B cell (primary cell): ENCODE measurements at regions not wholly inside any gene's neighbourhood (a gene's known extent, or its start where the extent isn't known, plus 50 kb on each side); places are given as distances from the start of the nearest gene placed in this dataset.

Source experiments
- ATAC-seq: fragments of 200-7000 bp; cut with Tn5 transposase; one replicate; pipeline ENCODE4 v1.10.0; 2021; ENCODE audit warnings: low read depth, mild to moderate bottlenecking, moderate number of reproducible peaks, moderate library complexity
- CTCF ChIA-PET: fragments of 350-600 bp; sonication (Branson Sonifier 250); formaldehyde crosslinking; loops from one replicate; lab custom pipeline; 2021; ENCODE audit warnings: antibody characterized with exemption, inconsistent platforms; lab: Charles Lee
- POLR2A ChIA-PET: fragments of 350-600 bp; sonication (Branson Sonifier 250); formaldehyde crosslinking; loops from one replicate; lab custom pipeline; 2021; ENCODE audit warnings: antibody characterized with exemption; lab: Charles Lee
- DNase-seq: peaks from one replicate; pipeline ENCODE4 v3.0.0; 2013
- H2AFZ ChIP-seq: 2 replicates; pipeline ENCODE4 v1.6.1; 2012; ENCODE audit warnings: mild to moderate bottlenecking, low read depth, low read length; ENCODE audit not compliant: insufficient read depth, poor library complexity, severe bottlenecking
- H3K27ac ChIP-seq, 2 donors: 1 replicate in 1 of 2; 2 replicates in 1 of 2; pipeline ENCODE4 v1.5.1; 2012 to 2013; ENCODE audit warnings: low read length in 2 of 2, mild to moderate bottlenecking in 2 of 2, moderate library complexity in 1 of 2
- H3K27me3 ChIP-seq, 4 experiments: fragments of 200-600 bp in 1 of 4; sonication (generic) in 1 of 4; replicated peaks in 1 of 4; 1 replicate in 2 of 4; 2 replicates in 2 of 4; pipeline versions ENCODE4 v1.6.1 to v1.7.0; 2013 to 2016; ENCODE audit warnings: low read length in 3 of 4, mild to moderate bottlenecking in 2 of 4, mixed read lengths in 1 of 4, moderate library complexity in 1 of 4; ENCODE audit not compliant: insufficient read depth in 4 of 4, control insufficient read depth in 3 of 4; ENCODE audit errors: control extremely low read depth in 1 of 4
- H3K36me3 ChIP-seq, 2 experiments: replicated peaks in 1 of 2; 1 replicate in 1 of 2; 2 replicates in 1 of 2; pipeline versions ENCODE4 v1.6.1 to v1.7.1; 2013; ENCODE audit warnings: low read length in 1 of 2; ENCODE audit not compliant: insufficient read depth in 2 of 2, control insufficient read depth in 1 of 2; ENCODE audit errors: control extremely low read depth in 1 of 2, extremely low read depth in 1 of 2
- H3K4me1 ChIP-seq, 2 donors: fragments of 200-600 bp in 1 of 2; sonication (generic) in 1 of 2; 1 replicate in 1 of 2; 2 replicates in 1 of 2; pipeline versions ENCODE4 v1.5.1 to v1.6.1; 2013 to 2017; ENCODE audit warnings: low read length in 2 of 2; ENCODE audit not compliant: control insufficient read depth in 2 of 2, insufficient read depth in 2 of 2
- H3K4me2 ChIP-seq: replicated peaks from 2 replicates; pipeline ENCODE3; 2012; ENCODE audit warnings: mild to moderate bottlenecking, low read depth, low read length; ENCODE audit not compliant: poor library complexity, severe bottlenecking
- H3K4me3 ChIP-seq, 5 experiments: fragments of 200-600 bp in 1 of 5; sonication (generic) in 1 of 5; 1 replicate in 3 of 5; 2 replicates in 2 of 5; pipeline versions ENCODE4 v1.5.1 to v1.7.0; 2011 to 2016; ENCODE audit warnings: low read length in 4 of 5, mild to moderate bottlenecking in 4 of 5, low read depth in 2 of 5, control low read depth in 1 of 5, moderate library complexity in 1 of 5; ENCODE audit not compliant: insufficient read depth in 1 of 5; ENCODE audit errors: control extremely low read depth in 1 of 5, extremely low read depth in 1 of 5
- H3K79me2 ChIP-seq: fragments of 200-600 bp; sonication (generic); one replicate; pipeline ENCODE4 v1.6.0; 2016; ENCODE audit warnings: low read length; ENCODE audit not compliant: control insufficient read depth, insufficient read depth
- H3K9ac ChIP-seq: fragments of 200-600 bp; sonication (generic); 2 replicates; pipeline ENCODE4 v1.6.1; 2017; ENCODE audit warnings: mild to moderate bottlenecking, low read length, moderate library complexity
- H3K9me3 ChIP-seq, 3 donors: one replicate each; pipeline versions ENCODE4 v1.6.1 to v1.7.1; 2013; ENCODE audit warnings: low read length in 2 of 3; ENCODE audit not compliant: control insufficient read depth in 2 of 3, insufficient read depth in 1 of 3; ENCODE audit errors: control extremely low read depth in 1 of 3
- H4K20me1 ChIP-seq: 2 replicates; pipeline ENCODE4 v1.6.0; 2012; ENCODE audit warnings: mild to moderate bottlenecking, low read length; ENCODE audit not compliant: insufficient read depth, control insufficient read depth, poor library complexity, severe bottlenecking
- H3K27ac Mint-ChIP-seq: one replicate; pipeline ENCODE4 v1.8.0; 2021; ENCODE audit warnings: mixed read lengths
- H3K27me3 Mint-ChIP-seq: one replicate; pipeline ENCODE4 v1.8.0; 2021; ENCODE audit warnings: mixed read lengths
- H3K4me1 Mint-ChIP-seq: one replicate; pipeline ENCODE4 v1.8.0; 2021; ENCODE audit warnings: mixed read lengths
- H3K4me3 Mint-ChIP-seq: one replicate; pipeline ENCODE4 v1.8.0; 2021; ENCODE audit warnings: mixed read lengths
- H3K9me3 Mint-ChIP-seq: one replicate; pipeline ENCODE4 v1.8.0; 2022; ENCODE audit warnings: mixed read lengths; ENCODE audit not compliant: insufficient read depth
- CTCF ChIP-seq: fragments of 200-600 bp; IDR thresholded peaks from one replicate; pipeline ENCODE4 v1.8.0; 2022; ENCODE audit warnings: antibody characterized with exemption, mild to moderate bottlenecking
- EZH2 ChIP-seq: IDR thresholded peaks from 2 replicates; pipeline ENCODE4 v1.6.1; 2012; ENCODE audit warnings: borderline replicate concordance, low read depth, mild to moderate bottlenecking, moderate library complexity, low read length; ENCODE audit not compliant: insufficient read depth, poor library complexity, severe bottlenecking
- WGBS: methylation state at CpG from one replicate; pipeline ENCODE4 v1.1.5; 2013; ENCODE audit warnings: missing lambda C conversion rate; ENCODE audit not compliant: insufficient coverage; 5-methylcytosine and 5-hydroxymethylcytosine counted together
- intact Hi-C: fragments of 100-400 bp; cut with micrococcal nuclease; formaldehyde crosslinking; loops from one replicate; pipeline ENCODE4 v1.10.0; 2022

GRCh38 chr2:184338771-184339170, 259.6 kb upstream of the ZNF804A start:
- Mint-ChIP-seq H3K4me3 (no peak overlapping the region), H3K9me3 (peaks cover 2% of the 10 kb centered on the region), H3K4me1 (no peaks in the 10 kb centered on the region)

GRCh38 chr2:184339966-184340365, 258.4 kb upstream of the ZNF804A start:
- CTCF ChIA-PET = no interaction called here
- Histone ChIP-seq H3K4me2 (no peak overlapping the region), H3K9ac (no peak overlapping the region), H3K4me1 (no peaks in the 10 kb centered on the region), H2AFZ (no peak overlapping the region), H4K20me1 (no peaks in the 10 kb centered on the region), H3K9me3 (no peaks in the 10 kb centered on the region), H3K4me3 (no peak overlapping the region), H3K36me3 (no peaks in the 10 kb centered on the region), H3K27me3 (no peaks in the 10 kb centered on the region), H3K79me2 (no peaks in the 10 kb centered on the region), H3K27ac (no peak overlapping the region)
- H3K4me3 Mint-ChIP-seq = no peak overlapping the region
- ATAC-seq (no peak), DNase-seq (no peak)
- no peaks in the 10 kb centered on the region for H3K27me3 Mint-ChIP-seq
- peaks cover 2% of the 10 kb centered on the region for H3K9me3 Mint-ChIP-seq
- TF ChIP-seq CTCF (no peak), EZH2 (no peak)
- POLR2A ChIA-PET = no interaction called here
- H3K4me1 Mint-ChIP-seq = no peaks in the 10 kb centered on the region
- H3K27ac Mint-ChIP-seq = no peak overlapping the region
- intact Hi-C loops = no loop called here
- WGBS = no CpG with 5 or more reads among the region's 1 CpG

More at GRCh38 chr2:184338771-184339170, 259.6 kb upstream of the ZNF804A start:
- no peak for ATAC-seq
- no peak for DNase-seq
- intact Hi-C loops = no loop called here
- H4K20me1 ChIP-seq = no peaks in the 10 kb centered on the region
- Mint-ChIP-seq H3K27ac (no peak overlapping the region), H3K27me3 (no peaks in the 10 kb centered on the region)
- no peaks in the 10 kb centered on the region for H3K36me3 ChIP-seq
- POLR2A ChIA-PET = no interaction called here
- H3K9me3 ChIP-seq = no peaks in the 10 kb centered on the region
- H3K27ac ChIP-seq = no peak overlapping the region
- CTCF ChIA-PET = interaction anchor here (1.1 kb wide), 1 partner anchor 9 kb away, joined by 3 read pairs; no protein-coding TSS in a partner anchor
- no CpG with 5 or more reads among the region's 3 CpGs for WGBS
- no peaks in the 10 kb centered on the region for H3K79me2 ChIP-seq
- no peak overlapping the region for H3K4me2 ChIP-seq
- H3K9ac ChIP-seq = no peak overlapping the region
- H3K27me3 ChIP-seq = no peaks in the 10 kb centered on the region
- H3K4me1 ChIP-seq = no peaks in the 10 kb centered on the region
- TF ChIP-seq CTCF (no peak), EZH2 (no peak)
- no peak overlapping the region for H2AFZ ChIP-seq
- no peak overlapping the region for H3K4me3 ChIP-seq
